Activated CD4-positive, CD25-positive, alpha-beta regulatory T cell treated with anti-CD3 and anti-CD28 coated beads, Interleukin-2, amount 50 U/mL, for 72 hours (primary cell): ENCODE measurements at regions not wholly inside any gene's neighbourhood (a gene's known extent, or its start where the extent isn't known, plus 50 kb on each side); places are given as distances from the start of the nearest gene placed in this dataset.
A peak's percentile ranks its signal among the peaks of the same experiment; 100 is the strongest.

Source experiments
- DNase-seq: peaks from one replicate; pipeline ENCODE4 v3.0.0; 2021

GRCh38 chr22:48884324-48884723 is 943.3 kb downstream of the BRD1 start:
- peak; percentile 7 for DNase-seq

- peak; percentile 15 for DNase-seq
These were observed 944.3 kb downstream of the BRD1 start for GRCh38 chr22:48883211-48883960.

- peak; percentile 8 for DNase-seq
These were observed 945.0 kb downstream of the BRD1 start for GRCh38 chr22:48882636-48883200.

DNA sequence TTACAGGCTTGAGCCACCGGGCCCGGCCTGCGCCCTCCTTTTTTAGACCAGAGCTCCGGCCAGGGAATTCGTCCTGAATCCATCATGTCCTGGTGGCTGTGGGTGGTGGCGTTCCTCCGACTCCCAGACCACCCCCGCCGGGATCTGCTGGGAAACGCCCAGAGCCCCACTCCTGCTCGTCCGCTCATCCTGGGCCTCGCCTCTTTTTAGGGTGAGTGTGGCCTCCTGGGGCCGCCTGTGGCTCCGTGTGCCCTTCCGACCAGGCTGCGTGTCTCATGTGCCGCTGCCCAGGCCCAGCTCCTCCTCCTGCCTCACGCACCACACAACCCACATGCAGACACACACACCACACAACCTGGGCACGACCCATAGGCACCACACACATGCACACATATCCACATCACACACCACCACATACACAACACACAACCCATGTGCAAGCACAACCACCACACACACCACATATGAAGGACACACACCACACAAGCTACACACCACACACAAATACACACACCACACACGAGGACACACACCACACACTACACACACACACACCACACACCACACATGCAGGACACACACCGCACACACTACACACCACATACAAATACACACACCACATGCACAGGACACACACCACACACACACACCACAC is 946.2 kb downstream of the BRD1 start:
- peak; percentile 12 for DNase-seq

- peak; percentile 8 for DNase-seq
These were observed 946.9 kb downstream of the BRD1 start for GRCh38 chr22:48880749-48881148.

GRCh38 chr22:48876951-48877350 is 950.7 kb downstream of the BRD1 start:
- DNase-seq: no peak

DNA sequence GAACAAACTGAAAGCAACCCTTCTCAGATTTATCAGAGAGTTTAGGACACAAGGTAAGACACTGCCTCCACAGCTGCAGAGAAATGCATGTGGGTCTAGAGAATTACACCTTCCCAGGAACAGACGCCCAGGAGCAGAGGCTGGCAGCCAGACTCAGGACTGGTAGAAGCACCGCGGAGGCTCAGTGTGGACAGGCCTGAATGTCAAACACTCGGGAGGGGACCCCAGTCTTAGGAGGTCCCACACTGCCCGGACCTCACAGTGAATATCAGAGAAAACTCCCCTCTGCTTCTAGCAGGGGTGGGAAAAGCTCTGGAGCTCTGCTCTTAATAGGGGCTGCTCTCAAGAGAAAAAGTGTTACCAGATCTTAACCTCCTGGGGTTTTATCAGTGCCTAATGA is 952.7 kb downstream of the BRD1 start:
- DNase-seq: peak; percentile 11

DNA sequence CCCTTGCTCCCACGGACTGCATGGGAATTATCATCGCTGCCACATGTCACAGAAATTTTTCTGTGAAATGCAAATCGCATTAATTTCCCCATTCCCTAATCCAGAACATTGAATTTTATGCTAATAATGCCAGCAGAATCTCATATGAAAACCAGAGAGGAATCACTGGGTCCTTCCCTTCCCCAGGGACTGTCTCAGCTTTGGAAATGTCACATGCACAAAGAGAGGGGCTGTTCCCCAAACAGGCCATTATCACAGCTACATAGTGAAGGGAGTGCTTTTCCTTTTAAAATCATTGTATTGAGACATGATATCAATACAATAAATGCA is 954.5 kb downstream of the BRD1 start:
- DNase-seq: no peak

DNA sequence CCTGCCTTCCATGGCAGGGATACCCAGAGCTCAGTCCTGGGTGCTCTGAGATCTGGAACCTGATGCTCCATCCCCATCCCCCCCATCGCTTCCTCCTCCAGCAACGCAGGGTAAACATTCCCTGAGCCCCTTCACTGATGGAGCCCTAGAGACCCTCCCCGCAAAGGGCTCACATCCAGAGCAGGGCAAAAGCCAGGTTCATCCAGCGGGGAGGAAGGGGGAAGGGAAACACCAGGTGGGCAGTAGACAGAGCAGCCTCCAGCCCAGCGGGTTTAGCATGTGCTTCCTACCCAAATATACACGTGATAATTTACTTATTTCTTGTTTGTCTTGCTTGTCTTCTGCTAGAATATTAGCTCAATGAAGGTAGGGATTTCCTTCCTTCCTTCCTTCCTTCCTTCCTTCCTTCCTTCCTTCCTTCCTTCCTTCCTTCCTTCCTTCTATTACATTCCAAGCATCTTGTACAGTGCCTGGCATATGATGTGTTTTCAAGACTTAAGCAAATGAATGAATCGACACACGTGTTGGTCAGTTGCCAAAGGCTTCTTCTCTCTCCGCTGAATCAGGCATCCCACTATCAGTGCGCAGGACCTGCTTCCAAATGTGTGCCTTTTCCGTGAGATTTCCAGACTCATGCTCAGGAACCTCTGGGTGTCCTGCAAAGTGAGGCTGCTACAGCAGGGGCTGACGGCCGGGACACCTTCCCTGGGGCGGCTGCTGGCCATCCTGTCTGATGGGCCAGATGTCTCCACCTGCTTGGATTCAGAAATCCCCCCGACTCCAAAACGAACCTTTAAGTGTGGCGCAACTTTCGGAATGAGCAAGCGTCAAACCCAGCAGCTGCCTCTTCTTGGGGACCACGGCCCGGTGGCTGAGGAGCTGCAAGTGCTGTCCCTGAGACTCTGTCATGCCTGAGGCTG is 955.1 kb downstream of the BRD1 start:
- no peak for DNase-seq

DNA sequence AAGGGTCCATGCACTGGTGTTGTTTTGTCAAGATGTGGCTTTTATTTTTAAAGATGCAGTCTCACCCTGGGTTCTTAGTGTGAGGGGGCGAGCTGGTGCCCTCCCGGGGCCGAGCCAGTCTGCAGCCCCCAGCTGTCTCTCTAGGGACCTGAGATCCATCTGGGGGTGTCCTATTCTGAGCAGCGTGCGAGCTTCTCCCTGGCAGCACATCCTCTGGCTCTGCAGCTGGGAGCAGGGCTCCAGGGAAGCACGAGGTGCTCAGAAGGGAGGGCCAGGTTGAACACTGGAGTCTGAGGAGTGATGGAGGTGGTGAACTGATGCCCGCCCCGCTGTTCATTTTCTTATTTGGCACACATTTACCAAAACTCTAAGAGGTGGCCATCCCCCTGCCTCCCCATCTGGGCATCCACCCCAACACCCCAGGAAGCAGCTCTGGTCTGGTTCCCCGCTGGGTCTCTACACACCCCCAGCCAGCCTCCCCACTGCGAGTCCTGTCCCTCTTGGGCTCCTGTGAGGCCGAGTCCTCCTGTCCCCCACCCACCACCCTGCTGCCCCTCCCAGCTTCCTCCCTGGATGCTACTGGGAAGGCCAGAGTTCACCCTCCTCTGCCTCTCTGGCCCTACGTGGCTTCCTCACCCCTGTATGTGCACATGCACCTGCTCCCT is 956.4 kb downstream of the BRD1 start:
- peak; percentile 8 for DNase-seq

GRCh38 chr22:48870436-48870835 is 957.2 kb downstream of the BRD1 start:
- peak; percentile 17 for DNase-seq

GRCh38 chr22:48869788-48870187 is 957.9 kb downstream of the BRD1 start:
- no peak for DNase-seq

DNA sequence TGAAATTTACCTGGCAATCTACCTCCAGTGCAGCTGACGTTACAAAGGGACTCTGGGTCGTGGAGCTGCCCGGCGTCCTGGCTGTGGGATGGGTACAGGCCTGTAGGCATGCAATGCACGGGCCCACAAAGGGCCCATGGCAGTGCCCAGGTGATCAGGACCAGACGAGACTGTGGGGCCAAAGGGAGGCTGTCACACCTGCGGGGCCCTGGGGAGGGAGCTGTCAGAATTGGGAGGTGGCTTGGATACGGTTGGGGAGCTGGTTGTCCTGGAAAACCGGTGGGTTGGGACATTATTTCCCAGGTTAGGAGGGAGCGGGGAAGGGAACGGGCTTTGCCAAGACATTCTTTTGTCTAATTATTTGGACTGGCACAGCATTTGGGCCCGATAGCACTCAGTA is 958.5 kb downstream of the BRD1 start:
- DNase-seq: peak; percentile 13

- DNase-seq: peak; percentile 24
These were observed 959.1 kb downstream of the BRD1 start for GRCh38 chr22:48868554-48868953.

DNA sequence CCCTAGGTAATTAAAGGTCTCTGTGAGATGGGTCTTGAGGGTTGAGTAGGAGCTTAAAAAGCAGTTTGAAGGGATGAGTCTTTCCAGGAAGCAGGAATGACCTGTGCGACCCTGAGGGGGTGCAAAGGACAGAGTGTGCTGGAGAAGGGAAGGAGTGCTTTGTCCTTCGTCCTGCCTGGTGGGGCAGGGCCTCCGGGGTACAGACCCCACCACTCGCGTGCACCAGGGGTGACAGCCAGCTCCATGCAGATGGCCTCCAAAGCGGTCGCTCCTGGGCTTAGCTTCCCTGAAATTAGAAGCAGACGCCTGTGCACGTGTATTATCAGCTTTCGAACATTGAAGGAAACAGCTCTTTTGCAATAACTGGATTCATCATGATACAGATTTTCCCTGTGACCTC is 959.8 kb downstream of the BRD1 start:
- DNase-seq: no peak

GRCh38 chr22:48866906-48867681 is 960.6 kb downstream of the BRD1 start:
- DNase-seq: peak; percentile 17

DNA sequence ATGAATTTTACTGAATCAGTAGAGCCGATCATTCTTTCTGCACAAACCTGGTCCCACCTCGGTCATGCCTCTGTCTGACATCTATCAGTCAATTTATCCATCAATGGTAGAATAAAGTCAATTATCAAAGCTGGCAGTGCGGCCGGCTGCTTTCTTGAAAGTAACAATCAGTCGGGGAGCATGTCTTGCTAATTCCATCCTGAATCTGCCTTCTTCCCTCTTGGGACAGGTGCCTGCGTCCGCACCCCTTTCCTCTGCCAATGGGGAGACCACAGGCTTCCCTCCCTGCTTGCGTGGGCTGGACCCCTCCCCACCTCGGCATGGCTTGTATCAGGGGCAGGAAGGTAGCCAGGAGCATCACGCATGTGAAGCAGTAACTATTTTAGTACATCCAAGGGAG is 962.9 kb downstream of the BRD1 start:
- no peak for DNase-seq

DNA sequence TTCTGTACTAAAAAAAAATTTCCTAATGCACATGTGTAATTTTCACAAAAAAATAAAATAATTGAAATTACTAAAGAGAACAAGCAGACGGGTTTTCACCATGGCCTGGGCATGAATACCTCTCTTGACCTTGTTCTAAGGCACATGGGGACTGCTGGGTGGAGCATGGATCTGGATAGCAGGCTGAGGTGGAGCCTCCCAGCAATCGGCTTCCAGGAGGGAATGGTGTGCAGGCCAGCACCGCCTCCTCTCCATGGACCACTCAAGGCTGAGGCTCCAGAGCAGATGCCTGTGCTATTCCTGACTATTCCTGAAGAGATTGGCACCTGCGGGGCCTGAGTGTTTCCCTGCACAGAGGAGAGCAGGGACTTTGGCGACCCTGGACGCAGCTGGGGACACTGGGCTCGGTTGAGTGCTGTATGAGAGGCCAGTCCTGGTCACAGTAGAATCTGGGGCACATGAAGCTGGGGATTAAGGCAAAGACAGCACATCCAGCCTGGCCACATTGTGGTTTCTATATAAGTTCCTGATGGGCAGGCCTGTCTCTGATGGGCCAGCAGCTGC is 963.6 kb downstream of the BRD1 start:
- peak; percentile 5 for DNase-seq

DNA sequence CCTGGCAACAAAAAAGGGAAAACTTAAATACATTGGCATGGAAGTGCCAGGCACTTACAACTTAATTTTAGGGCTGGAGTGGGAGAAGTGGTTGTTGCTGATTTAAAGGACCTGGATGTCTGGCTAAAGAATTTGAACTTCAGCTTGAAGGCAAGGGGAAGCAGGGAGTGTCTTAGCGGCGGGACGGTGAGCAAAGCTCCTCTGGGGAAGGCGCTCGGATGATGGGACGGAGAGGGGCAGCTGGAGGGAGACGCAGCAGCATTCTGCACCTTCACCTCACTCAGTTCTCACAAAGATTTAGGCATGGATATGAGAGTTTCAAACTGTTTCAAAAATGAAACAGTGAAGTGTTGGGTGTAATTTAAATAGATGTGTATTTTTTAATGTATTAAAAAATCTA is 967.1 kb downstream of the BRD1 start:
- DNase-seq: no peak

GRCh38 chr22:48858856-48859255 is 968.8 kb downstream of the BRD1 start:
- DNase-seq: no peak

- peak; percentile 11 for DNase-seq
These were observed 969.6 kb downstream of the BRD1 start for GRCh38 chr22:48858121-48858520.
